Liver (tissue), 3 donors: ENCODE measurements at regions not wholly inside any gene's neighbourhood (a gene's known extent, or its start where the extent isn't known, plus 50 kb on each side); places are given as distances from the start of the nearest gene placed in this dataset.

Experiments used
- EGR1 ChIP-seq, 2 donors: IDR thresholded peaks; 2 replicates each; pipeline ENCODE4 v1.6.1; 2016 to 2018; ENCODE audit warnings: antibody characterized with exemption in 2 of 2, low read depth in 2 of 2
- HNF4A ChIP-seq, 2 donors: conservative IDR thresholded peaks; 2 replicates each; pipeline ENCODE4 v1.6.1; 2016; ENCODE audit warnings: antibody characterized with exemption in 2 of 2, mild to moderate bottlenecking in 2 of 2
- RAD21 ChIP-seq, 2 donors: IDR thresholded peaks; 2 replicates each; pipeline ENCODE4 v1.6.1; 2016; ENCODE audit warnings: antibody characterized with exemption in 2 of 2, mild to moderate bottlenecking in 2 of 2
- RXRA ChIP-seq, 2 donors: IDR thresholded peaks; 2 replicates each; pipeline ENCODE4 v1.6.1; 2017 to 2018; ENCODE audit warnings: antibody characterized with exemption in 2 of 2, mild to moderate bottlenecking in 1 of 2
- SP1 ChIP-seq: IDR thresholded peaks from 2 replicates; pipeline ENCODE4 v1.6.1; 2018; ENCODE audit warnings: antibody characterized with exemption, mild to moderate bottlenecking
- TAF1 ChIP-seq: conservative IDR thresholded peaks from 2 replicates; pipeline ENCODE4 v1.6.1; 2016; ENCODE audit warnings: antibody characterized with exemption, mild to moderate bottlenecking
- TF ChIP-seq, protein P1 (sequence below): fragments of 150-350 bp; IDR thresholded peaks from 2 replicates; pipeline ENCODE4 v1.5.1; 2017; ENCODE audit warnings: improper control_type of control experiment, low read depth, low read length; ENCODE audit not compliant: missing input control
- TF ChIP-seq, protein P2 (sequence below): IDR thresholded peaks from 2 replicates; pipeline ENCODE4 v1.6.1; 2016; ENCODE audit warnings: antibody characterized with exemption
- TF ChIP-seq, protein P3 (sequence below): IDR thresholded peaks from 2 replicates; pipeline ENCODE4 v1.6.1; 2016; ENCODE audit warnings: antibody characterized with exemption
- donor health status: healthy.
- donor health status: healthy.

DNA sequence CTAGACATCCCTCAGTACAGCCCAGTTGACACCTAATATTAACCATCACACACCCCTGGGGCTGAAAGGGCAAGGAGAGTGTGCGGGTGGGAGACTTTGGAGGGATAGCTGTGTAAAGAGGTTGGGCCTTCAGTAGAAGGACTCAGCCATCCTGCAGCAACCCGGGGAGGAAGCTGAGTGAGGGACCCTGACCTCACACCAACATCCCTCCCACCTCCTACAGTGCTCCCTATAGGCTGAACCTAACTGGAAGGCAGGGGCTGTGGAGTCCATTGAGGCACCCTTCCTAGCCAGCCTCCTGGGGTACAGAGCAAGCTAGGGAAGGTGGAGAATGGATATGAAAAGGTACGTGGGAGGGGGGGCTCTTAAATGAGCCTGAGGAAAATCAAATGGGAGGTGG lies 276.3 kb downstream of the PTTG2 start:
- TF ChIP-seq EGR1 (IDR thresholded peaks at IDR 0.05; ENCODE audit: low read depth in 2 of 2) (no peak), SP1 (no peak), TAF1 (no peak), HNF4A (conservative IDR thresholded peaks at IDR 0.05) (no peak), RAD21 (IDR thresholded peaks at IDR 0.05) (no peak), RXRA (IDR thresholded peaks at IDR 0.05) (no peak)
- TF ChIP-seq, protein P1, sequence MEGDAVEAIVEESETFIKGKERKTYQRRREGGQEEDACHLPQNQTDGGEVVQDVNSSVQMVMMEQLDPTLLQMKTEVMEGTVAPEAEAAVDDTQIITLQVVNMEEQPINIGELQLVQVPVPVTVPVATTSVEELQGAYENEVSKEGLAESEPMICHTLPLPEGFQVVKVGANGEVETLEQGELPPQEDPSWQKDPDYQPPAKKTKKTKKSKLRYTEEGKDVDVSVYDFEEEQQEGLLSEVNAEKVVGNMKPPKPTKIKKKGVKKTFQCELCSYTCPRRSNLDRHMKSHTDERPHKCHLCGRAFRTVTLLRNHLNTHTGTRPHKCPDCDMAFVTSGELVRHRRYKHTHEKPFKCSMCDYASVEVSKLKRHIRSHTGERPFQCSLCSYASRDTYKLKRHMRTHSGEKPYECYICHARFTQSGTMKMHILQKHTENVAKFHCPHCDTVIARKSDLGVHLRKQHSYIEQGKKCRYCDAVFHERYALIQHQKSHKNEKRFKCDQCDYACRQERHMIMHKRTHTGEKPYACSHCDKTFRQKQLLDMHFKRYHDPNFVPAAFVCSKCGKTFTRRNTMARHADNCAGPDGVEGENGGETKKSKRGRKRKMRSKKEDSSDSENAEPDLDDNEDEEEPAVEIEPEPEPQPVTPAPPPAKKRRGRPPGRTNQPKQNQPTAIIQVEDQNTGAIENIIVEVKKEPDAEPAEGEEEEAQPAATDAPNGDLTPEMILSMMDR: no peak
- TF ChIP-seq, protein P2, sequence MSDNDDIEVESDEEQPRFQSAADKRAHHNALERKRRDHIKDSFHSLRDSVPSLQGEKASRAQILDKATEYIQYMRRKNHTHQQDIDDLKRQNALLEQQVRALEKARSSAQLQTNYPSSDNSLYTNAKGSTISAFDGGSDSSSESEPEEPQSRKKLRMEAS: no peak
- TF ChIP-seq, protein P3, sequence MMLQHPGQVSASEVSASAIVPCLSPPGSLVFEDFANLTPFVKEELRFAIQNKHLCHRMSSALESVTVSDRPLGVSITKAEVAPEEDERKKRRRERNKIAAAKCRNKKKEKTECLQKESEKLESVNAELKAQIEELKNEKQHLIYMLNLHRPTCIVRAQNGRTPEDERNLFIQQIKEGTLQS: no peak
